HCT116 (cell line): ENCODE measurements at regions not wholly inside any gene's neighbourhood (a gene's known extent, or its start where the extent isn't known, plus 50 kb on each side); places are given as distances from the start of the nearest gene placed in this dataset.

Experiments used
- CTCF ChIP-seq, 3 experiments: fragments of 200-600 bp in 1 of 3; sonication (generic) in 1 of 3; IDR thresholded peaks in 2 of 3; conservative IDR thresholded peaks in 1 of 3; 2 replicates each; pipeline ENCODE4 v1.5.1; 2012 to 2017; ENCODE audit warnings: low read depth in 2 of 3, low read length in 2 of 3, antibody characterized with exemption in 1 of 3, borderline replicate concordance in 1 of 3, control low read depth in 1 of 3, mild to moderate bottlenecking in 1 of 3, mixed read lengths in 1 of 3, mixed run types in 1 of 3, moderate library complexity in 1 of 3; ENCODE audit not compliant: insufficient read depth in 1 of 3
- FOSL1 ChIP-seq: IDR thresholded peaks from 2 replicates; pipeline ENCODE4 v1.6.1; 2012; ENCODE audit warnings: low read depth
- POLR2A ChIP-seq: IDR thresholded peaks from 2 replicates; pipeline ENCODE4 v1.7.0; 2011; ENCODE audit warnings: borderline replicate concordance; ENCODE audit not compliant: insufficient read depth, insufficient read length; ENCODE audit errors: extremely low read depth
- POLR2AphosphoS5 ChIP-seq: IDR thresholded peaks from 2 replicates; pipeline ENCODE4 v1.6.1; 2011; ENCODE audit warnings: mild to moderate bottlenecking, low read depth, low read length, moderate library complexity
- SIN3A ChIP-seq: IDR thresholded peaks from 2 replicates; pipeline ENCODE4 v1.6.1; 2012; ENCODE audit warnings: low read depth
- YY1 ChIP-seq: IDR thresholded peaks from 2 replicates; pipeline ENCODE4 v1.6.1; 2011; ENCODE audit warnings: low read length, low read depth, moderate library complexity, mild to moderate bottlenecking; ENCODE audit not compliant: insufficient replicate concordance; ENCODE audit errors: extremely low read depth

GRCh38 chr9:106769331-106769730 is 93.6 kb upstream of the ZNF462 start:
- TF ChIP-seq CTCF (IDR thresholded peaks at IDR 0.05 in 2 of 3, conservative IDR thresholded peaks at IDR 0.05 in 1 of 3; ENCODE audit: borderline replicate concordance in 1 of 3, insufficient read depth in 1 of 3, low read depth in 2 of 3, low read length in 2 of 3) (no peak), POLR2AphosphoS5 (no peak), FOSL1 (no peak), YY1 (no peak), SIN3A (no peak), POLR2A (no peak)
